Stomach (tissue), 8 donors: ENCODE measurements at regions not wholly inside any gene's neighbourhood (a gene's known extent, or its start where the extent isn't known, plus 50 kb on each side); places are given as distances from the start of the nearest gene placed in this dataset.
A peak's percentile ranks its signal among the peaks of the same experiment; 100 is the strongest.

Experiments
- DNase-seq, 2 donors: peaks; one replicate each; pipeline versions ENCODE4 v3.0.0 to v3.0.0-alpha.2; 2013 to 2019
- H3K27ac ChIP-seq, 5 donors: fragments of 200-600 bp in 4 of 5; sonication (generic) in 4 of 5; one replicate each; pipeline ENCODE4 v1.5.1; 2013 to 2019; ENCODE audit warnings: mild to moderate bottlenecking in 1 of 5, moderate library complexity in 1 of 5
- H3K27me3 ChIP-seq, 3 donors: fragments of 200-600 bp; sonication (generic); one replicate each; pipeline ENCODE4 v1.5.1; 2017 to 2019; ENCODE audit warnings: mixed run types in 1 of 3
- H3K36me3 ChIP-seq, 4 donors: fragments of 200-600 bp; sonication (generic); 1 replicate in 3 of 4; 2 replicates in 1 of 4; pipeline ENCODE4 v1.5.1; 2016 to 2019
- H3K4me1 ChIP-seq, 4 donors: fragments of 200-600 bp; sonication (generic); one replicate each; pipeline ENCODE4 v1.5.1; 2016 to 2019
- H3K4me3 ChIP-seq, 4 donors: fragments of 200-600 bp; sonication (generic) in 3 of 4; one replicate each; pipeline ENCODE4 v1.5.1; 2016 to 2019; ENCODE audit warnings: mild to moderate bottlenecking in 1 of 4
- H3K9me3 ChIP-seq, 4 donors: fragments of 200-600 bp; sonication (generic); one replicate each; pipeline ENCODE4 v1.5.1; 2016 to 2019
- CTCF ChIP-seq, 7 experiments: fragments of 450-650 bp in 4 of 7; fragments of 200-600 bp in 3 of 7; sonication (generic) in 3 of 7; IDR thresholded peaks; one replicate each; pipeline ENCODE4 v1.5.1; 2016 to 2019; ENCODE audit warnings: antibody characterized with exemption in 7 of 7, control low read depth in 2 of 7, mild to moderate bottlenecking in 1 of 7
- EP300 ChIP-seq: sonication (generic); formaldehyde crosslinking; IDR thresholded peaks from one replicate; pipeline ENCODE4 v1.6.1; 2017; ENCODE audit warnings: antibody characterized with exemption
- POLR2A ChIP-seq, 4 donors: fragments of 450-650 bp; IDR thresholded peaks; one replicate each; pipeline ENCODE4 v1.6.1; 2016; ENCODE audit warnings: antibody characterized with exemption in 4 of 4, control low read depth in 2 of 4, mild to moderate bottlenecking in 1 of 4, moderate library complexity in 1 of 4
- POLR2AphosphoS5 ChIP-seq, 3 donors: sonication (generic); formaldehyde crosslinking; IDR thresholded peaks; one replicate each; pipeline ENCODE4 v1.6.1; 2016; ENCODE audit warnings: antibody characterized with exemption in 3 of 3
- WGBS, 5 donors: extraction: QIAGEN DNeasy Blood & Tissue Kit in 3 of 5; methylation state at CpG; one replicate each; pipeline versions ENCODE4 v1.1.5 to v1.1.7; 2013 to 2018; 5-methylcytosine and 5-hydroxymethylcytosine counted together
- intact Hi-C: fragments of 100-400 bp; cut with DNase I; formaldehyde crosslinking; loops from one replicate; pipeline ENCODE4 v1.15.1; 2023; ENCODE audit warnings: low total_unique reads
- donor health status: healthy with polysubstance abuse.
- donor health status: Bipolar disorder and iron deficiency.
- donor health status: healthy.

GRCh38 chr6:33950472-33950881 lies 146.7 kb upstream of the MLN start:
- Histone ChIP-seq H3K27me3 (peaks cover 0 to 32% (median 0%) of the 10 kb centered on the region in 3 donors), H3K4me3 (no peak overlapping the region), H3K9me3 (no peaks in the 10 kb centered on the region), H3K36me3 (no peaks in the 10 kb centered on the region), H3K27ac (no peak overlapping the region), H3K4me1 (no peaks in the 10 kb centered on the region)
- intact Hi-C loops: no loop called here
- TF ChIP-seq EP300 (no peak), CTCF (IDR thresholded peaks at IDR 0.05) (no peak), POLR2A (IDR thresholded peaks at IDR 0.05) (no peak), POLR2AphosphoS5 (IDR thresholded peaks at IDR 0.05) (no peak)
- peak in 1 of 2 donors; percentile 62 for DNase-seq
- WGBS, 5 donors: 10 to 72% (median 34%) methylated on average over 2 of the region's 2 CpGs

DNA sequence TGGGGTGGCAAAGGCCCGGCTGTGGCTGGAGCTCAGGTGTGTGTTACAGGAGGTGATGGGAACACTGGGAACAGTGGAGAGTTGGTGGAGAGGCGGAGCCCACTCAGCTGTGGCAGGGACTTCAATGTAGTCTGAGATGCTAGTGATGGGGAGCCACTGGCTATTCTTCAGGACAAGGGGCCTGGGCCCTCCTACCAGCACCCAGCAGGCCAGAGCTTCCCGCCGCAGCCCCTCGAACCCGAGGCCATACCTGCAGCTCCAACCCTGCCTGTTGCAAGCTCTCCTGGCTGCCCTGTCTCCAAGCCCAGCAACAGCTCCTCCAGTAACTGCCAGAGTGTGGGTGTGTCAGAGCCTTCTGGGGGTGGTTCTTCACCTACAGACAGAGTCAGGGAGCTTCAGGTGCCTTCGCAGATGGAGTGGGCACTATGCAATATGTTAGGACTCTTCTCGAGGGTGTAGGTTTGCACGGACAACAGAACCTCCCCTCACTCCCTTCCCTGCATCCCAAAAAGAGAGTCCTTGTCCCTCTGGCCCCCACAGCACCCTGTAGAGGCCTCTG lies 146.2 kb upstream of the MLN start:
- no peak for DNase-seq
- intact Hi-C loops: no loop called here
- no peak overlapping the region for H3K4me3 ChIP-seq
- no peaks in the 10 kb centered on the region for H3K9me3 ChIP-seq
- 84 to 90% (median 87%) methylated on average over 7 to 9 of the region's 9 CpGs for WGBS, 5 donors
- H3K27ac ChIP-seq: no peak overlapping the region
- H3K36me3 ChIP-seq: no peaks in the 10 kb centered on the region
- TF ChIP-seq POLR2A (IDR thresholded peaks at IDR 0.05) (no peak), EP300 (no peak), CTCF (IDR thresholded peaks at IDR 0.05) (no peak), POLR2AphosphoS5 (IDR thresholded peaks at IDR 0.05) (no peak)
- H3K4me1 ChIP-seq: no peaks in the 10 kb centered on the region
- peaks cover 0 to 34% (median 0%) of the 10 kb centered on the region in 3 donors for H3K27me3 ChIP-seq

GRCh38 chr6:33949111-33949510 lies 145.3 kb upstream of the MLN start:
- no peak overlapping the region for H3K27ac ChIP-seq
- intact Hi-C loops: no loop called here
- H3K4me1 ChIP-seq: no peaks in the 10 kb centered on the region
- no peaks in the 10 kb centered on the region for H3K36me3 ChIP-seq
- H3K9me3 ChIP-seq: no peaks in the 10 kb centered on the region
- H3K27me3 ChIP-seq: peaks cover 0 to 37% (median 0%) of the 10 kb centered on the region in 3 donors
- peak in 1 of 2 donors; percentile 11 for DNase-seq
- H3K4me3 ChIP-seq: no peak overlapping the region
- 86 to 94% (median 91%) methylated on average over 5 of the region's 5 CpGs for WGBS, 5 donors
- no peak for TF ChIP-seq POLR2AphosphoS5 (IDR thresholded peaks at IDR 0.05)
- no peak for TF ChIP-seq EP300
- no peak for TF ChIP-seq POLR2A (IDR thresholded peaks at IDR 0.05)
- no peak for TF ChIP-seq CTCF (IDR thresholded peaks at IDR 0.05)

- H3K4me3 ChIP-seq: no peak overlapping the region
- H3K4me1 ChIP-seq: no peaks in the 10 kb centered on the region
- DNase-seq: no peak
- no peak overlapping the region for H3K27ac ChIP-seq
- no peaks in the 10 kb centered on the region for H3K36me3 ChIP-seq
- peaks cover 0 to 37% (median 0%) of the 10 kb centered on the region in 3 donors for H3K27me3 ChIP-seq
- TF ChIP-seq EP300 (no peak), POLR2A (IDR thresholded peaks at IDR 0.05) (no peak), CTCF (IDR thresholded peaks at IDR 0.05) (no peak), POLR2AphosphoS5 (IDR thresholded peaks at IDR 0.05) (no peak)
- intact Hi-C loops: no loop called here
- no peaks in the 10 kb centered on the region for H3K9me3 ChIP-seq
- 73 to 82% (median 78%) methylated on average over 6 of the region's 6 CpGs for WGBS, 5 donors
Observed at GRCh38 chr6:33947916-33948594, 144.3 kb upstream of the MLN start.
